ENCODE measurements at regions not wholly inside any gene's neighbourhood (a gene's known extent, or its start where the extent isn't known, plus 50 kb on each side); places are given as distances from the start of the nearest gene placed in this dataset.

- TF ChIP-seq CTCF (conservative IDR thresholded peaks at IDR 0.05; ENCODE audit: low read depth, low read length): no peak
- H2AFZ ChIP-seq (ENCODE audit: low read depth): no peak overlapping the region
- H3K79me2 ChIP-seq (ENCODE audit: insufficient read depth, low read depth): no peaks in the 10 kb centered on the region
- H3K4me3 ChIP-seq (IDR thresholded peaks at IDR 0.05; ENCODE audit: insufficient read depth, low read depth, low read length): no peak overlapping the region
- no peaks in the 10 kb centered on the region for H4K20me1 ChIP-seq (ENCODE audit: insufficient read depth)
- H3K27ac ChIP-seq: no peak overlapping the region
- H3K4me2 ChIP-seq: no peak overlapping the region
- no peaks in the 10 kb centered on the region for H3K4me1 ChIP-seq (ENCODE audit: low read depth, poor library complexity, severe bottlenecking)
- no peaks in the 10 kb centered on the region for H3K36me3 ChIP-seq (ENCODE audit: insufficient read depth)
- no peaks in the 10 kb centered on the region for H3K27me3 ChIP-seq (ENCODE audit: insufficient read depth, low read depth)
- H3K9ac ChIP-seq: no peak overlapping the region
Measured at GRCh38 chr4:73676136-73676535, 55.9 kb upstream of the RASSF6 start.

GRCh38 chr4:73676861-73677323, 56.7 kb upstream of the RASSF6 start:
- no peak for TF ChIP-seq CTCF (conservative IDR thresholded peaks at IDR 0.05; ENCODE audit: low read depth, low read length)
- Histone ChIP-seq H3K79me2 (ENCODE audit: insufficient read depth, low read depth) (no peaks in the 10 kb centered on the region), H3K4me1 (ENCODE audit: low read depth, poor library complexity, severe bottlenecking) (no peaks in the 10 kb centered on the region), H3K9ac (no peak overlapping the region), H3K4me2 (no peak overlapping the region), H3K36me3 (ENCODE audit: insufficient read depth) (no peaks in the 10 kb centered on the region), H3K27me3 (ENCODE audit: insufficient read depth, low read depth) (no peaks in the 10 kb centered on the region), H2AFZ (ENCODE audit: low read depth) (no peak overlapping the region), H4K20me1 (ENCODE audit: insufficient read depth) (no peaks in the 10 kb centered on the region), H3K27ac (no peak overlapping the region), H3K4me3 (IDR thresholded peaks at IDR 0.05; ENCODE audit: insufficient read depth, low read depth, low read length) (no peak overlapping the region)

GRCh38 chr4:73679836-73680235, 59.6 kb upstream of the RASSF6 start:
- Histone ChIP-seq H3K36me3 (ENCODE audit: insufficient read depth) (no peaks in the 10 kb centered on the region), H3K4me2 (no peak overlapping the region), H3K79me2 (ENCODE audit: insufficient read depth, low read depth) (no peaks in the 10 kb centered on the region), H3K4me1 (ENCODE audit: low read depth, poor library complexity, severe bottlenecking) (no peaks in the 10 kb centered on the region), H4K20me1 (ENCODE audit: insufficient read depth) (no peaks in the 10 kb centered on the region), H3K27me3 (ENCODE audit: insufficient read depth, low read depth) (no peaks in the 10 kb centered on the region), H2AFZ (ENCODE audit: low read depth) (no peak overlapping the region), H3K27ac (no peak overlapping the region), H3K4me3 (IDR thresholded peaks at IDR 0.05; ENCODE audit: insufficient read depth, low read depth, low read length) (no peak overlapping the region), H3K9ac (no peak overlapping the region)
- no peak for TF ChIP-seq CTCF (conservative IDR thresholded peaks at IDR 0.05; ENCODE audit: low read depth, low read length)

- Histone ChIP-seq H3K4me1 (ENCODE audit: low read depth, poor library complexity, severe bottlenecking) (no peaks in the 10 kb centered on the region), H3K79me2 (ENCODE audit: insufficient read depth, low read depth) (no peaks in the 10 kb centered on the region), H2AFZ (ENCODE audit: low read depth) (no peak overlapping the region), H3K36me3 (ENCODE audit: insufficient read depth) (no peaks in the 10 kb centered on the region), H3K4me2 (no peak overlapping the region), H4K20me1 (ENCODE audit: insufficient read depth) (no peaks in the 10 kb centered on the region), H3K9ac (no peak overlapping the region), H3K4me3 (IDR thresholded peaks at IDR 0.05; ENCODE audit: insufficient read depth, low read depth, low read length) (no peak overlapping the region), H3K27ac (no peak overlapping the region), H3K27me3 (ENCODE audit: insufficient read depth, low read depth) (no peaks in the 10 kb centered on the region)
- TF ChIP-seq CTCF (conservative IDR thresholded peaks at IDR 0.05; ENCODE audit: low read depth, low read length): no peak
Measured at GRCh38 chr4:73681776-73682175, 58.6 kb upstream of the CXCL8 start.
